ENCODE measurements at regions not wholly inside any gene's neighbourhood (a gene's known extent, or its start where the extent isn't known, plus 50 kb on each side); places are given as distances from the start of the nearest gene placed in this dataset.

GRCh38 chr12:84704856-84705255, 207.7 kb downstream of the SLC6A15 start:
- H3K27ac Mint-ChIP-seq, result no peak overlapping the region

GRCh38 chr12:84702001-84702400, 210.6 kb downstream of the SLC6A15 start:
- ChIA-PET POLR2A (no interaction called here), CTCF (no interaction called here)
- ATAC-seq, result no peak
- intact Hi-C loops (cut with micrococcal nuclease), result no loop called here
- TF ChIP-seq CTCF (IDR thresholded peaks at IDR 0.05), result no peak
- H3K4me1 Mint-ChIP-seq (ENCODE audit: low read depth), result no peaks in the 10 kb centered on the region
- peaks cover 2% of the 10 kb centered on the region for H3K9me3 Mint-ChIP-seq
- no peaks in the 10 kb centered on the region for H3K36me3 Mint-ChIP-seq (ENCODE audit: low read depth)
- no peak overlapping the region for H3K27ac Mint-ChIP-seq
- H3K4me3 Mint-ChIP-seq, result no peak overlapping the region
- no peak for DNase-seq
- H3K27me3 Mint-ChIP-seq, result no peaks in the 10 kb centered on the region

More at GRCh38 chr12:84704856-84705255, 207.7 kb downstream of the SLC6A15 start:
- ChIA-PET POLR2A (no interaction called here), CTCF (no interaction called here)
- H3K4me3 Mint-ChIP-seq, result no peak overlapping the region
- DNase-seq, result no peak
- TF ChIP-seq CTCF (IDR thresholded peaks at IDR 0.05), result no peak
- no peaks in the 10 kb centered on the region for H3K27me3 Mint-ChIP-seq
- no peaks in the 10 kb centered on the region for H3K36me3 Mint-ChIP-seq (ENCODE audit: low read depth)
- H3K9me3 Mint-ChIP-seq, result peaks cover 2% of the 10 kb centered on the region
- H3K4me1 Mint-ChIP-seq (ENCODE audit: low read depth), result no peaks in the 10 kb centered on the region
- ATAC-seq, result no peak
- intact Hi-C loops (cut with micrococcal nuclease), result no loop called here

- TF ChIP-seq CTCF (IDR thresholded peaks at IDR 0.05), result no peak
Measured at GRCh38 chr12:84701041-84701440, 211.6 kb downstream of the SLC6A15 start.

GRCh38 chr12:84698576-84699333, 213.8 kb downstream of the SLC6A15 start:
- no peak overlapping the region for H3K4me3 Mint-ChIP-seq
- TF ChIP-seq CTCF (IDR thresholded peaks at IDR 0.05), result no peak
- H3K36me3 Mint-ChIP-seq (ENCODE audit: low read depth), result no peaks in the 10 kb centered on the region
- H3K27me3 Mint-ChIP-seq, result no peaks in the 10 kb centered on the region
- ATAC-seq (no peak), DNase-seq (no peak)
- POLR2A ChIA-PET, result no interaction called here
- no peak overlapping the region for H3K27ac Mint-ChIP-seq
- H3K4me1 Mint-ChIP-seq (ENCODE audit: low read depth), result no peaks in the 10 kb centered on the region
- intact Hi-C loops (cut with micrococcal nuclease), result no loop called here
- H3K9me3 Mint-ChIP-seq, result peaks cover 2% of the 10 kb centered on the region
- CTCF ChIA-PET, result no interaction called here

More at GRCh38 chr12:84701041-84701440, 211.6 kb downstream of the SLC6A15 start:
- Mint-ChIP-seq H3K4me1 (ENCODE audit: low read depth) (no peaks in the 10 kb centered on the region), H3K4me3 (no peak overlapping the region), H3K9me3 (peaks cover 2% of the 10 kb centered on the region), H3K27me3 (no peaks in the 10 kb centered on the region), H3K27ac (no peak overlapping the region), H3K36me3 (ENCODE audit: low read depth) (no peaks in the 10 kb centered on the region)
- intact Hi-C loops (cut with micrococcal nuclease), result no loop called here
- no peak for DNase-seq
- CTCF ChIA-PET, result no interaction called here
- POLR2A ChIA-PET, result no interaction called here
- no peak for ATAC-seq

GRCh38 chr12:84696908-84697540, 215.6 kb downstream of the SLC6A15 start:
- POLR2A ChIA-PET, result no interaction called here
- ATAC-seq, result no peak
- peaks cover under 1% of the 10 kb centered on the region for H3K9me3 Mint-ChIP-seq

More at GRCh38 chr12:84696908-84697540, 215.6 kb downstream of the SLC6A15 start:
- TF ChIP-seq CTCF (IDR thresholded peaks at IDR 0.05), result no peak
- Mint-ChIP-seq H3K27ac (no peak overlapping the region), H3K4me1 (ENCODE audit: low read depth) (no peaks in the 10 kb centered on the region), H3K4me3 (no peak overlapping the region), H3K27me3 (no peaks in the 10 kb centered on the region), H3K36me3 (ENCODE audit: low read depth) (no peaks in the 10 kb centered on the region)
- CTCF ChIA-PET, result no interaction called here
- no peak for DNase-seq
- intact Hi-C loops (cut with micrococcal nuclease), result no loop called here

Data from activated CD8-positive, alpha-beta T cell treated with anti-CD3 and anti-CD28 coated beads for 36 hours (primary cell).